Tibial nerve (tissue), 4 donors: ENCODE measurements at regions not wholly inside any gene's neighbourhood (a gene's known extent, or its start where the extent isn't known, plus 50 kb on each side); places are given as distances from the start of the nearest gene placed in this dataset.

Experiments used
- DNase-seq, 2 donors: peaks; one replicate each; pipeline ENCODE4 v3.0.0-alpha.2; 2019; ENCODE audit warnings: low spot score in 2 of 2
- H3K27ac ChIP-seq, 4 donors: fragments of 200-600 bp; sonication (generic) in 3 of 4; one replicate each; pipeline ENCODE4 v1.5.1; 2017 to 2019; ENCODE audit warnings: mild to moderate bottlenecking in 1 of 4
- H3K27me3 ChIP-seq, 2 donors: fragments of 200-600 bp; sonication (generic) in 1 of 2; one replicate each; pipeline versions ENCODE4 v1.5.1 to v1.6.0; 2017 to 2019
- H3K36me3 ChIP-seq, 3 donors: fragments of 200-600 bp; sonication (generic); one replicate each; pipeline ENCODE4 v1.5.1; 2018 to 2019
- H3K4me1 ChIP-seq, 4 donors: fragments of 200-600 bp; sonication (generic) in 3 of 4; one replicate each; pipeline ENCODE4 v1.5.1; 2017 to 2019
- H3K4me3 ChIP-seq, 4 donors: fragments of 200-600 bp; sonication (generic) in 3 of 4; one replicate each; pipeline ENCODE4 v1.5.1; 2017 to 2019; ENCODE audit warnings: mild to moderate bottlenecking in 1 of 4, moderate library complexity in 1 of 4
- H3K9me3 ChIP-seq, 4 donors: fragments of 200-600 bp; sonication (generic) in 3 of 4; one replicate each; pipeline ENCODE4 v1.5.1; 2017 to 2019
- EP300 ChIP-seq, 2 donors: sonication (generic); formaldehyde crosslinking; IDR thresholded peaks; one replicate each; pipeline ENCODE4 v1.6.1; 2017; ENCODE audit warnings: antibody characterized with exemption in 2 of 2, mild to moderate bottlenecking in 1 of 2
- POLR2A ChIP-seq, 2 donors: fragments of 450-650 bp; IDR thresholded peaks; one replicate each; pipeline ENCODE4 v1.6.1; 2017; ENCODE audit warnings: antibody characterized with exemption in 2 of 2, mild to moderate bottlenecking in 2 of 2, moderate library complexity in 2 of 2
- WGBS, 2 donors: methylation state at CpG; one replicate each; pipeline ENCODE4 v1.1.5; 2018; 5-methylcytosine and 5-hydroxymethylcytosine counted together
- TF ChIP-seq, protein P1 (sequence below), 5 experiments: fragments of 200-600 bp in 3 of 5; fragments of 450-650 bp in 2 of 5; sonication (generic) in 3 of 5; IDR thresholded peaks; one replicate each; pipeline ENCODE4 v1.5.1; 2016 to 2019; ENCODE audit warnings: antibody characterized with exemption in 5 of 5, mild to moderate bottlenecking in 3 of 5, moderate library complexity in 2 of 5

DNA sequence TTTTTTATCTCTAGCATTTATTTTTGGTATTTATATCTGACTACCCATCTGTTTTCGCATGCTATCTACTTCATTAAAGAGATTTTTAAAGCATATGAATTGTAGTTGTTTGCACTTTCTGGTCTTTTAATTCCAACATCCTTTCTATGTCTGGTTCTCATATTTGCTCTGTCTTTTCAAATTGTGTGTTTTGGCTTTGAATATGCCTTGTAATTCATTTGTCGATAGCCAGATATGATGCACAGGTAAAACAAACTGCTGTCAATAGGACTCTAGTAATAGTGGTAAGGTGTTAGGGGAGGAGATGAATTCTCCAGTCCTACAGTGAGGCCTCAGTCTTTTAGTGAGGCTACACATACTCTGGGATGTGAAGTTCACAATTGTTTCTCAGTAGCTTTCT is 530.8 kb upstream of the CCDC179 start:
- H3K27me3 ChIP-seq = no peaks in the 10 kb centered on the region
- WGBS, 2 donors = 97 to 100% methylated on average over 1 to 2 of the region's 2 CpGs
- no peak overlapping the region for H3K27ac ChIP-seq
- no peaks in the 10 kb centered on the region for H3K9me3 ChIP-seq
- TF ChIP-seq POLR2A (IDR thresholded peaks at IDR 0.05) = no peak
- no peak for TF ChIP-seq EP300 (IDR thresholded peaks at IDR 0.05)
- TF ChIP-seq, protein P1, sequence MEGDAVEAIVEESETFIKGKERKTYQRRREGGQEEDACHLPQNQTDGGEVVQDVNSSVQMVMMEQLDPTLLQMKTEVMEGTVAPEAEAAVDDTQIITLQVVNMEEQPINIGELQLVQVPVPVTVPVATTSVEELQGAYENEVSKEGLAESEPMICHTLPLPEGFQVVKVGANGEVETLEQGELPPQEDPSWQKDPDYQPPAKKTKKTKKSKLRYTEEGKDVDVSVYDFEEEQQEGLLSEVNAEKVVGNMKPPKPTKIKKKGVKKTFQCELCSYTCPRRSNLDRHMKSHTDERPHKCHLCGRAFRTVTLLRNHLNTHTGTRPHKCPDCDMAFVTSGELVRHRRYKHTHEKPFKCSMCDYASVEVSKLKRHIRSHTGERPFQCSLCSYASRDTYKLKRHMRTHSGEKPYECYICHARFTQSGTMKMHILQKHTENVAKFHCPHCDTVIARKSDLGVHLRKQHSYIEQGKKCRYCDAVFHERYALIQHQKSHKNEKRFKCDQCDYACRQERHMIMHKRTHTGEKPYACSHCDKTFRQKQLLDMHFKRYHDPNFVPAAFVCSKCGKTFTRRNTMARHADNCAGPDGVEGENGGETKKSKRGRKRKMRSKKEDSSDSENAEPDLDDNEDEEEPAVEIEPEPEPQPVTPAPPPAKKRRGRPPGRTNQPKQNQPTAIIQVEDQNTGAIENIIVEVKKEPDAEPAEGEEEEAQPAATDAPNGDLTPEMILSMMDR (IDR thresholded peaks at IDR 0.05) = no peak
- no peaks in the 10 kb centered on the region for H3K36me3 ChIP-seq
- no peak for DNase-seq
- no peaks in the 10 kb centered on the region for H3K4me1 ChIP-seq
- H3K4me3 ChIP-seq = no peak overlapping the region

DNA sequence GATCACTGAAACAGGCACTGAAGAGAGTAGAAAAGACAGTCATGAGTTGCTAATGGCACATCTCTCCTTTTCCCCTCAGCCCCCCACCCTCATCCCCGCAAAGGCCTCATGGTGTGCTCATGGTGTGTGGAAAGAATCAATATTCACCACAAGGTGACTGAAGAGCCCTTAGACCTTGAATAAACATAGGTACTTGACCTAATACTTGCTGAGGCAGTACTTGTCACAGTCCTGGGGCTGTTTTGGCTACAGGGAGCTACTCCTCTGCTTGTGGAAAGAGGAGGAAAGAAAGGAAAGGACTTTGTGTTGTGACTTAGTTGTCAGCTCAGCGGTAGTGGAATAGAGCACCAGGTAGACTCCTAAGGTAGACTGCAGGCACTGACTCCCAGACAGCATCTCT is 537.8 kb upstream of the CCDC179 start:
- Histone ChIP-seq H3K4me3 (no peak overlapping the region), H3K27me3 (no peaks in the 10 kb centered on the region), H3K9me3 (no peaks in the 10 kb centered on the region), H3K27ac (no peak overlapping the region), H3K4me1 (no peaks in the 10 kb centered on the region), H3K36me3 (no peaks in the 10 kb centered on the region)
- TF ChIP-seq POLR2A (IDR thresholded peaks at IDR 0.05) = no peak
- TF ChIP-seq EP300 (IDR thresholded peaks at IDR 0.05) = no peak
- TF ChIP-seq, protein P1 (IDR thresholded peaks at IDR 0.05) = no peak
- 85 to 89% methylated on average over 2 of the region's 2 CpGs for WGBS, 2 donors
- no peak for DNase-seq

- DNase-seq = no peak
- Histone ChIP-seq H3K36me3 (no peaks in the 10 kb centered on the region), H3K9me3 (peaks cover 0 to 16% (median 0%) of the 10 kb centered on the region in 4 donors), H3K4me1 (no peaks in the 10 kb centered on the region), H3K27ac (no peak overlapping the region), H3K4me3 (no peak overlapping the region), H3K27me3 (no peaks in the 10 kb centered on the region)
- TF ChIP-seq EP300 (IDR thresholded peaks at IDR 0.05) = no peak
- TF ChIP-seq, protein P1 (IDR thresholded peaks at IDR 0.05) = no peak
- TF ChIP-seq POLR2A (IDR thresholded peaks at IDR 0.05) = no peak
- 90 to 96% methylated on average over 23 to 24 of the region's 25 CpGs for WGBS, 2 donors
These were observed 539.7 kb upstream of the CCDC179 start for GRCh38 chr11:23399995-23400394.

DNA sequence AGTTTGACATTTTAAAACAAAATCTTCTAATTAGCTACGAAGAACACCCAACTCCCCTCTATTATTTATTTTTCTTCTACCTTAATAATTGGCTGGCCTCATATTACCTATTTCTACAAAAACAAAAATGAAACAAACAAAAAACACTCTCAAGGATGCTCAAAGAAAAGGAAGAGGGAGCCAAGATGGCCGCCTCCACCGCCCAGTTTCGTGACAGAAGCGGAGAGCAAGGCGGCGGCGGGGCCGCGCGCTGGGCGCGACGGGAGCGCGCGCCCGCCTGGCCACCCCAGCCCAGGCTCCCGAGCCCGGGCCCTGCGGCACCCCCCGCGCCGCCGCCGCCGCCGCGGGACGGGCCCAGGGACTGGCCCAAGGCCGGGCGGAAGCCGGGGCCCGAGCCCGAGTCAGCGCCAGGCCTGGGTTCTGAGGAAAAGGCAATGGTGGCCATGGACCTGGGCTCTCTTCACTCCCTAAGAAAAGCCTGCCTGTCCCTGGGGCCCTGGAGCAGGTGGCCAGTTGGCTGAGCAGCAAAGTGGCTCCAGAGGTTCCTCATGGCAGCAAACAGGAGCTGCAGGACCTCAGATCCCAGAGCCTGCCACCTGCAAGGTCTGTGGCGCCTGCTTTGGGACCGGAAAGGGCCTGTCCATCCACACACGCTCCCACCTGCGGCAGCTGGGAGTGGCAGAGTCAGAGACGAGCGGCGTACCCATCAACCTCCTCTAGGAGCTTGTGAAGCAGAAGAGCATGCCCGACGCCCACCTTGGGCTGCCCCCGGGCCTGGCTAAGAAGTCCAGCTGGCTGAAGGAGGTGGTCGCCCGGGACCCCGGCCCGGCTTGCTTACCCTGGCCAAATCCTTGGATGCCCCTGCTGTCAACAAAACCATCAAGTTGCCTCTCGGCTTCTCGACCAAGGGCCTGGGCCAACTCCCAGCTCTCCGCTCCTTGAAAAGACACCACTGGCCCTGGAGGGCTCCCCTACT is 543.2 kb upstream of the CCDC179 start:
- 95 to 97% methylated on average over 44 to 50 of the region's 53 CpGs for WGBS, 2 donors
- TF ChIP-seq POLR2A (IDR thresholded peaks at IDR 0.05) (no peak), EP300 (IDR thresholded peaks at IDR 0.05) (no peak)
- TF ChIP-seq, protein P1 (IDR thresholded peaks at IDR 0.05) = no peak
- peaks cover 0 to 38% (median 0%) of the 10 kb centered on the region in 4 donors for H3K9me3 ChIP-seq

More for the DNA sequence above, 543.2 kb upstream of the CCDC179 start:
- Histone ChIP-seq H3K36me3 (no peaks in the 10 kb centered on the region), H3K27me3 (no peaks in the 10 kb centered on the region), H3K4me1 (no peaks in the 10 kb centered on the region), H3K27ac (no peak overlapping the region), H3K4me3 (no peak overlapping the region)
- DNase-seq = no peak
